Left colon (tissue), 2 donors: ENCODE measurements at regions not wholly inside any gene's neighbourhood (a gene's known extent, or its start where the extent isn't known, plus 50 kb on each side); places are given as distances from the start of the nearest gene placed in this dataset.
A peak's percentile ranks its signal among the peaks of the same experiment; 100 is the strongest.
"Not testable (repeated sequence)": the region's sequence is repeated elsewhere in the genome, so short reads cannot be mapped to it uniquely, and the experiment has no call there.

ENCODE experiments used
- ATAC-seq: fragments of 200-7000 bp; cut with Tn5 transposase; one replicate; pipeline ENCODE4 v1.9.1; 2020; ENCODE audit warnings: mild to moderate bottlenecking, moderate library complexity
- DNase-seq, 2 donors: peaks; one replicate each; pipeline ENCODE4 v3.0.0-alpha.2; 2020
- intact Hi-C, 2 donors: fragments of 100-400 bp; cut with DNase I in 1 of 2; cut with micrococcal nuclease in 1 of 2; formaldehyde crosslinking; loops; one replicate each; pipeline versions ENCODE4 v1.11.2 to v1.14.0; 2022; cut with DNase I, micrococcal nuclease
- donor health status: DM: no; HTN: no; CAD: no.
- donor health status: DM: yes; HTN: yes; CAD: no.

DNA sequence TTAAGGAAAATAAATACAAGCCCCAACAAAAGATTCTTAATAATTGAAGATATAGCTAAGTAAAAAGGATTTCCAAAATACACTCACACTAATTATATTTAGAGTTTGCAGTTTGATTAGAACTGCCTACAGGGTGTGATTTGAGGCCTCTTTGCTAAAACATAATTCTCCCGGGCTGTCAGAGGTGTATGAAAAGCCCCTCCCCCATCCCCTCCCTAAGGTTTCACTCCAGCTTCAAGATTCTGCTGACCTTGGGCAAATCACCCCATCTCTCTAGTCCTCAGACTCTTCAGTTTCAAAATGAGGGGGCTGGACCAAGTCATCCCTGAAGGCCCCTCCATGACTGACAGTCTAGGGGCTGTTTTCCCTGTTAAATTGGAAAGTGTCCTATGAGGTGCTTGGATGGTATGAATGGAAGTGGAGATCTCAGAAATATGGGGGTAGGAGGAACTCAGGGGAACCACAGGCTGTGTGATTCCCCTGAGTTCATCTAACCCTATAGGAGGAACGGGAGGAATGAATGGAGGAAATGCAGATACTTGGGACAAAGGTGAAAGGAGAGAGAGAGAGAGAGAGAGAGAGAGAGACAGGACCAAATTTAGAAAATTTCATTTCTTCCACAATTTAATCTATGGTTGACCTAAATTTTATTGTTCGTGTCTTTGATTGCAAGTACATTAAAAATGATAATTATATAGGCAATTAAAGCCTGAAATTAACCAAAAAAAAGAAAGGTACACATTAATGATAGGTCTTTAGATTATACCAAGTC lies 107.5 kb downstream of the SPP2 start:
- no peak for ATAC-seq
- intact Hi-C loops = no loop called here
- no peak for DNase-seq

- intact Hi-C loops = no loop called here
- DNase-seq = no peak
- no peak for ATAC-seq
These were observed 105.8 kb downstream of the SPP2 start for GRCh38 chr2:234156326-234156725.

- intact Hi-C loops, DNase-seq, ATAC-seq: not testable (repeated sequence)
These were observed 102.3 kb downstream of the SPP2 start for GRCh38 chr2:234152835-234153234.

GRCh38 chr2:234147335-234147861 lies 96.9 kb downstream of the SPP2 start:
- ATAC-seq (peak; percentile 81), DNase-seq (no peak)
- intact Hi-C loops = no loop called here

DNA sequence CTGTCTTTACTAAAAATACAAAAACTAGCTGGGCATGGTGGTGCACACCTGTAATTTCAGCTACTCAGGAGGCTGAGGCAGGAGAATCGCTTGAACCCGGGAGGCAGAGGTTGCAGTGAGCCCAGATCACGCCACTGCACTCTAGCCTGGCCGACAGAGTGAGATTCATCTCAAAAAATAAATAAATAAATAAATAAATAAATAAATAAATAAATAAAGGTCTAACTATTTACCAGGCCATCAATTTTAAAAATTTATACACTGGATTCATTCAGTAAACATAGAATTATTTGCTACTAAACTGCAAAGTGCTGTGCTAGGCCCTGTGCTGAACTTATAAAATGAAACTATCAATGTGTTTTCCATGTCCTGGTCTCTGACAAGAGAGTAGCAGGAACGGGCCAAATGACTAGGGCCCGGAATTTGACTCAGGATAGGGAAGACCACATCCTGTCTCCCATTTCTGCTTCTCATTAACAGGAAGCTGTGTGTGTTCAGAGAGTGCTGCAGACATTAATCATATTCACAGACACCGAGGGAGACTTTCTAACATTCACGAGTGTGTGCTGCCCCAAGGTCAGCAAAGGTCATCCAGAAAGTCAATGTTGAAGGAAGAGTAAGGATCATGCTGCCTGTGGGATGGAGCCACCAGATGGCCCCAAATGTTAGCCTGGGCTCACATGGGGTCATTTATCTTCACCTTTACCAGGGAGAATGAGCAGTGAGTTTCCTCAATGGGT lies 95.8 kb downstream of the SPP2 start:
- DNase-seq (no peak), ATAC-seq (no peak)
- intact Hi-C loops = no loop called here

DNA sequence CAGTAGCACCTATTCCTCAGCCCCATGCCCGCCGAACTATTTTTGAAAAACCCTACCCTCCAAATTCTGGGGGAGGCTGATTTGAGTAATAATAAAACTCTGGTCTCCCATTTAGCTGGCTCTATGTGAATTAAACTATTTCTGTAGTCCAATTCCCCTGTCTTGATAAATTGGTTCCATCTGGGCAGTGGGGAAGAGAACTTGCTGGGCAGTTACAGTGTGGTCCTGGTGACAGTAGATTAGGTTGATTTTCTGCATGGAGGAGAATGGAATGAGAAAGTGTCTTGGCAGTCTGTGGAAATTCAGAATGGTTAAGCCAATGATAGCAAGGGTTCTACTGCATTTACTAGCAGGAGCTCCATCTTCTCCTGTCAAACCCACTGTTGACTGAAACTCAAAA lies 95.0 kb downstream of the SPP2 start:
- intact Hi-C loops = no loop called here
- DNase-seq (no peak), ATAC-seq (no peak)

- no peak for DNase-seq
- intact Hi-C loops = no loop called here
These were observed 94.6 kb downstream of the SPP2 start for GRCh38 chr2:234145057-234145456.

DNA sequence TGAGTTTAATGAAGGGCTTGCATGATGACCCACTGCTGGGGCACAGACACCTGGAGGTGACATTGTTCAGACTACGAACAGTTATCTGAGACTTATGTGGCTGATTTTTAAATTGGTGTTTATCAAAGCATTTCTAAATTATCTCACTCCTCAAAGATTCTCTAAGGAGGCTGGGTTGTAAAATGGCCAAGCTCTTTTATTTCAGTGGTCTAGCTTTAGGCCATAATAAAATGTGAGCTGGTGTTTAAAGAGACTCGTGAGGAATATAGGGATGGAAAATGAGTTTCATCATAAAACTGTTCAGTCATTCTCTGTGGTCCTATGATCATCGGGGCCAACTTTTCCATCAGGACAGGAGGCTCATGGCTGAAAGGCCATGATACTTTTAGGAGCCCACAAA lies 93.4 kb downstream of the SPP2 start:
- intact Hi-C loops = no loop called here
- no peak for ATAC-seq

More at GRCh38 chr2:234145057-234145456, 94.6 kb downstream of the SPP2 start:
- ATAC-seq = no peak

GRCh38 chr2:234142530-234142929 lies 92.0 kb downstream of the SPP2 start:
- intact Hi-C loops = no loop called here
- DNase-seq (no peak), ATAC-seq (no peak)

More for the DNA sequence above, 93.4 kb downstream of the SPP2 start:
- no peak for DNase-seq

DNA sequence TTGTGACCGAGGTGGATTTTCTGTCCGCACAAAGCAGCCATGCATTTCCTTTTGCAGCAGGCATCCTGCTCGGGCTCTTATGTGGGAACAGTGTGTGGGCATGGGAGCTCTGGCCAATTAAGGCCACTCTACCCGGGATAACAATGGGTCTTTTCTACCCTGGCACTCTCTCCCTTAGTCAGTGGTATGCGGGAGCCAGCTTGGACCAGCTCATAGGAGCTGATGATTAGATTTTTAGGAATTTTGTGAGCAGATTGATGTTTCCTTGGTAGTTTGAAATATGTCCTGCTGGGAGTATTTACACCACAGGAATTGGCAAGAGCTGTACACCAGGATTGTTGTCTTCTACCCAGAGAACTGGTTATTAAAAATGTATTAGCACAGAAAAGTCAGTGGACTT lies 89.3 kb downstream of the SPP2 start:
- ATAC-seq (no peak), DNase-seq (no peak)
- intact Hi-C loops = loop anchor here in 1 of 2 donors (10.0 kb wide), 1 partner anchor 365 kb away; no protein-coding TSS in a partner anchor

- DNase-seq (no peak), ATAC-seq (no peak)
- intact Hi-C loops = loop anchor here in 1 of 2 donors (10.0 kb wide), 1 partner anchor 366 kb away; no protein-coding TSS in a partner anchor
These were observed 88.3 kb downstream of the SPP2 start for GRCh38 chr2:234138836-234139235.

GRCh38 chr2:234137400-234138014 lies 87.0 kb downstream of the SPP2 start:
- ATAC-seq (no peak), DNase-seq (no peak)
- intact Hi-C loops = loop anchor here in 1 of 2 donors (10.0 kb wide), 1 partner anchor 367 kb away; no protein-coding TSS in a partner anchor

DNA sequence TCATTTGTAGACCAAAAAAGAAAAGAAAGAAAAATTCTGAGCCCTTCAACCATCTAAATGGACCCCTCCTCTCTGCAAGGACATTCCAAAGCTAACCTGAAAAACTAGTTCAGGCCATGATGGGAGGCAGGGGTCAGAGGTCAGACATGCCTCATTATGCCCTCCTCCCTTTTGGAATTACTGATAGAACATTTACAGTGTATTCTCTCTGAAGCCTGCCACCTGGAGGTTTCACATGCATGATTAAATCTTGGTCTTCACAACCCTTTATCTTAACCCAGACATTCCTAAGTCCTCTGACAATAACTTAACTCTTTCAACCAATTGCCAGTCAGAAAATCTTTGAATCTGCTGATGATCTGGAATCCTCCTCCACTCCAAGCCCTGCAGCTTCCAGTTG lies 86.0 kb downstream of the SPP2 start:
- DNase-seq (no peak), ATAC-seq (peak; percentile 25)
- intact Hi-C loops = loop anchor here in 1 of 2 donors (10.0 kb wide), 1 partner anchor 368 kb away; no protein-coding TSS in a partner anchor

- DNase-seq (peak; percentile 33 to 63), ATAC-seq (peak; percentile 97)
- intact Hi-C loops = loop anchor here (2.0 to 10.0 kb wide), 2 partner anchors 365 to 369 kb away; no protein-coding TSS in a partner anchor
These were observed 85.3 kb downstream of the SPP2 start for GRCh38 chr2:234135750-234136221.

DNA sequence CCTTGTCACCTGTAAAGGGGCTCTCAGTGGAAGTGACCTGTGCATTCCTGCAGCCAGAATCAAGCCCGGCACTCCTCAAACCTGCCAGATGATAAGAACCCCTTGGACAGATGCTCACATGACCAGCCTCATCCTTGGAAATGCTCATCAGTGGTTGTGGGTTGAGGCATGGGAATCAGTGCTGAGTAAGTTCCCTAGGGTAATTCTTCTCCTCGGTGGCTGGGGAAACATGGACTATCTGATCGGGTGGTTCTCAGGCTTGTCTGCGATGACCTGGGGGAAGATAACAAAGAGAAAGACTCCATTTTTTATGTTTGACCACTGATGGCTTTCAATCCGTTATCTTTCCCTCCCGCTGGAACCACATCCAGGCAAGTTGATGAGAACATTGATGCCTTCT lies 84.0 kb downstream of the SPP2 start:
- ATAC-seq (no peak), DNase-seq (no peak)
- intact Hi-C loops = loop anchor here (2.0 to 10.0 kb wide), 2 partner anchors 366 to 370 kb away; no protein-coding TSS in a partner anchor

DNA sequence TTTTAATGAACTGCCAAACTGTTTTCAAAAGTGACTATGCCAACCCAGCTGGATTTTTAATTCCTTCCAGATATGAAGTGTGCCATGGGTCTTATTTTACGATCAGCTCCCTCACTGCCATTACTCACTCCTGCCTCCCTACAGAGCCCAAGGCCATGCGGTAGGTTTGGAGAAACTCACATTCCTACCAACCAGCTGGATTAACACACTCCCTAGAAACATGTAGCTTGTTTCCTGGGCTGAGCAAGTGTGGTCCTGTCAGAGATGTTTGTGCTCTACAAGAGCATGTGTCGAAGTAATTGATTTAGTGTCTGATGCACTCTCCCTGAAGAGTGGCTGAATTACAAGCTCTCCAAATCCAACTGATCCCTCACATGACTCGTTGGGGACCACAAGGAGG lies 82.5 kb downstream of the SPP2 start:
- DNase-seq (no peak), ATAC-seq (no peak)
- intact Hi-C loops = loop anchor here in 1 of 2 donors (10.0 kb wide), 1 partner anchor 372 kb away; no protein-coding TSS in a partner anchor

DNA sequence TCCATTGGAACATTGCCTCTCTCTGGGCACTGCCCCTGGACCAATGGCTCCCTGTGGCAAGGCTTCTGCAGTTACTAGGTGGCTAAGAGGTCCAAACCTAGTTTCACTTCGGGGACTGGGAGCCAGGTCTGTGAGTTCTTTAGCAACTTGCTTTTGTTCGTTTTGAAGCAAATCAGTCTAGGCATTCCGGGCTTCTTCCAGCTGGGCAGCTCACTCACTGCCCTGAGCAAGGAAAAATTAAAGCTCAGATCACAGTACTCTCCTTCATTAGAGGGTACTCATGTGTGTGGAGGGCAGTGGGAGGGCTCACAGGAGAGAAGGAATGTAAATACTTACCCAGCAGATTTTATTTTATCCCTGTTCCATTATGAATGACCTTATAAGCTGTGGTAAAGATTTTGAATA lies 80.3 kb downstream of the SPP2 start:
- no peak for ATAC-seq
- intact Hi-C loops = loop anchor here in 1 of 2 donors (10.0 kb wide), 1 partner anchor 374 kb away; no protein-coding TSS in a partner anchor
- no peak for DNase-seq

- DNase-seq = no peak
- intact Hi-C loops = no loop called here
- no peak for ATAC-seq
These were observed 78.1 kb downstream of the SPP2 start for GRCh38 chr2:234128606-234129005.
